Mesenchymal stem cell (in vitro differentiated cells and primary cell): ENCODE measurements at regions not wholly inside any gene's neighbourhood (a gene's known extent, or its start where the extent isn't known, plus 50 kb on each side); places are given as distances from the start of the nearest gene placed in this dataset.

Experiments used
- DNase-seq: peaks from one replicate; pipeline ENCODE4 v3.0.0-alpha.2; 2013
- H2AFZ ChIP-seq: one replicate; pipeline ENCODE4 v1.6.1; 2013; ENCODE audit warnings: low read depth, mild to moderate bottlenecking, control low read depth, inconsistent platforms, low read length, moderate library complexity
- H2AK5ac ChIP-seq: 2 replicates; pipeline ENCODE4 v1.6.1; 2013; ENCODE audit warnings: low read length, moderate library complexity, mild to moderate bottlenecking, inconsistent platforms; ENCODE audit not compliant: severe bottlenecking
- H2BK120ac ChIP-seq: one replicate; pipeline ENCODE4 v1.6.1; 2013; ENCODE audit warnings: low read depth, mild to moderate bottlenecking, inconsistent platforms, low read length, moderate library complexity
- H2BK12ac ChIP-seq, 2 experiments: one replicate each; pipeline ENCODE4 v1.6.1; 2013; ENCODE audit warnings: inconsistent platforms in 2 of 2, low read length in 2 of 2, mild to moderate bottlenecking in 2 of 2, moderate library complexity in 2 of 2, control low read depth in 1 of 2
- H2BK15ac ChIP-seq: one replicate; pipeline ENCODE4 v1.6.1; 2013; ENCODE audit warnings: mild to moderate bottlenecking, low read depth, inconsistent platforms; ENCODE audit not compliant: poor library complexity, severe bottlenecking
- H2BK5ac ChIP-seq: 2 replicates; pipeline ENCODE4 v1.6.1; 2013; ENCODE audit warnings: low read depth, mild to moderate bottlenecking, low read length, control low read depth, inconsistent platforms; ENCODE audit not compliant: poor library complexity, severe bottlenecking
- H3K14ac ChIP-seq, 2 experiments: one replicate each; pipeline ENCODE4 v1.6.1; 2013; ENCODE audit warnings: inconsistent platforms in 2 of 2, low read length in 2 of 2, control low read depth in 1 of 2, mild to moderate bottlenecking in 1 of 2, moderate library complexity in 1 of 2
- H3K18ac ChIP-seq, 2 experiments: one replicate each; pipeline ENCODE4 v1.6.1; 2013; ENCODE audit warnings: inconsistent platforms in 2 of 2, low read length in 2 of 2, control low read depth in 1 of 2, low read depth in 1 of 2, mild to moderate bottlenecking in 1 of 2
- H3K23ac ChIP-seq, 2 experiments: one replicate each; pipeline ENCODE4 v1.6.1; 2013; ENCODE audit warnings: inconsistent platforms in 2 of 2, low read length in 2 of 2, mild to moderate bottlenecking in 2 of 2, moderate library complexity in 2 of 2, control low read depth in 1 of 2
- H3K27ac ChIP-seq: 2 replicates; pipeline ENCODE4 v1.5.1; 2013; ENCODE audit warnings: mild to moderate bottlenecking, moderate library complexity, low read length, control low read depth, inconsistent platforms; ENCODE audit not compliant: poor library complexity, severe bottlenecking
- H3K27me3 ChIP-seq, 2 experiments: 2 replicates each; pipeline versions ENCODE4 v1.6.1 to v1.7.0; 2013; ENCODE audit warnings: low read length in 2 of 2, mild to moderate bottlenecking in 2 of 2, moderate library complexity in 2 of 2, control low read depth in 1 of 2, inconsistent platforms in 1 of 2; ENCODE audit not compliant: control insufficient read depth in 1 of 2, insufficient read depth in 1 of 2
- H3K36me3 ChIP-seq, 2 experiments: 2 replicates each; pipeline versions ENCODE4 v1.6.1 to v1.7.0; 2013; ENCODE audit warnings: low read length in 2 of 2, control low read depth in 1 of 2, inconsistent platforms in 1 of 2, low read depth in 1 of 2, mild to moderate bottlenecking in 1 of 2; ENCODE audit not compliant: insufficient read depth in 2 of 2, control insufficient read depth in 1 of 2
- H3K4ac ChIP-seq, 2 experiments: one replicate each; pipeline ENCODE4 v1.6.1; 2013; ENCODE audit warnings: inconsistent platforms in 2 of 2, low read length in 2 of 2, mild to moderate bottlenecking in 2 of 2, moderate library complexity in 2 of 2, control low read depth in 1 of 2, low read depth in 1 of 2
- H3K4me1 ChIP-seq: 2 replicates; pipeline ENCODE4 v1.6.1; 2013; ENCODE audit warnings: low read depth, low read length, control low read depth; ENCODE audit not compliant: control insufficient read depth, insufficient read depth
- H3K4me2 ChIP-seq: 2 replicates; pipeline ENCODE4 v1.6.1; 2013; ENCODE audit warnings: low read length, mild to moderate bottlenecking, inconsistent platforms; ENCODE audit not compliant: poor library complexity, severe bottlenecking
- H3K4me3 ChIP-seq, 2 experiments: 2 replicates each; pipeline versions ENCODE4 v1.5.1 to v1.7.0; 2013; ENCODE audit warnings: low read length in 2 of 2, mild to moderate bottlenecking in 2 of 2, control low read depth in 1 of 2, low read depth in 1 of 2; ENCODE audit not compliant: insufficient read depth in 1 of 2
- H3K79me1 ChIP-seq: replicated peaks from 2 replicates; pipeline ENCODE4 v1.6.1; 2013; ENCODE audit warnings: mild to moderate bottlenecking, control low read depth, low read length, inconsistent platforms; ENCODE audit not compliant: poor library complexity, severe bottlenecking
- H3K9ac ChIP-seq: 2 replicates; pipeline ENCODE4 v1.7.0; 2013; ENCODE audit warnings: mild to moderate bottlenecking, low read length, moderate library complexity
- H3K9me3 ChIP-seq: 2 replicates; pipeline ENCODE4 v1.7.0; 2013; ENCODE audit warnings: mild to moderate bottlenecking, low read length; ENCODE audit not compliant: control insufficient read depth
- H4K8ac ChIP-seq: one replicate; pipeline ENCODE4 v1.6.1; 2013; ENCODE audit warnings: inconsistent platforms, mild to moderate bottlenecking, low read length, moderate library complexity
- H4K91ac ChIP-seq: one replicate; pipeline ENCODE4 v1.6.1; 2013; ENCODE audit warnings: mild to moderate bottlenecking, low read length, inconsistent platforms
- WGBS: methylation state at CpG from one replicate; pipeline ENCODE4 v1.1.7; 2013; ENCODE audit warnings: mixed read lengths; 5-methylcytosine and 5-hydroxymethylcytosine counted together

DNA sequence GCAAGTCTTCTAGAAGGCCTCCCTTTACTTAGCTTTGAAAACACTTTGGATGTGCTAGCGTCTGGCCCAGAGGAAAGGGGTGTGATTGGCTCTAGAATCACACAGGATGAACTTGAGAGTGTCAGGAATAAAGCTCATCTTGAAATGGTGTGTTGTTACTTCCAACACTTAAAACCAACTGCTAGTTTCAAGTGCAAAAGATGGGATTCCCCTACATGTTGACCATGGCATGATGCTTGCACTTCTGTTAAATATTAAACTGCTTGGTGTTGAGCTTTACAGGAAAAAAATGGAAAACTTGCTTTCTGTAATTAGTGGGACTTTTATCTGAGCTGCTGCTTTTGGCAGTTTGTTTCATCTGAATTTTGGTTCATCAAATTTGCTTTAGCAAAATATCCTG, 261.1 kb downstream of the MED10 start:
- Histone ChIP-seq H2AK5ac (no peak overlapping the region), H3K4me3 (no peak overlapping the region), H3K36me3 (no peaks in the 10 kb centered on the region), H2AFZ (no peak overlapping the region), H2BK12ac (no peak overlapping the region), H3K4me2 (no peak overlapping the region), H2BK120ac (no peak overlapping the region), H4K91ac (no peak overlapping the region), H2BK15ac (no peak overlapping the region), H3K9ac (no peak overlapping the region), H3K27me3 (no peaks in the 10 kb centered on the region), H4K8ac (no peak overlapping the region), H3K4me1 (no peaks in the 10 kb centered on the region), H3K79me1 (no peaks in the 10 kb centered on the region), H3K23ac (no peak overlapping the region), H3K27ac (no peak overlapping the region), H3K14ac (no peak overlapping the region), H3K4ac (no peak overlapping the region), H2BK5ac (no peak overlapping the region), H3K9me3 (no peaks in the 10 kb centered on the region), H3K18ac (no peak overlapping the region)
- DNase-seq: no peak
- WGBS: 36% methylated on average over 1 of the region's 1 CpG

DNA sequence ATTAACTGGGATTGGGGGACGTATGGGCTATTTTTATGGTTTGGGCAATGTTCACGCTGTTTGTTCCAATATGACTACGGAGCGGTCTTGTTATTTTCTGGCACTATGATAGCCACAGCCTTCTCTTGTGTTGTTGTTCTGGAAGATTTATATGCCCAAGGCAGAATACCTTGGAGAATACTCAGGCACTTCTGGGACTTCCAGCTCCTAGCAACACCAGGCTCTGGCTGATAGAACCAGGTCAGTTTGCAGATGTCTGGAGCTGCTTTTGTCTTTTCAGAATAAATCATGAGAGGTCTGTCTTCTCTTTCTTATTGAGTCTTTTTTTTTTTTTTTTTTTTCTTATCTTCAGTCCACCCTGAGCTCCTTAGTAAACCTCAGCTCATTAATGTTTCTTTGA, 262.5 kb downstream of the MED10 start:
- Histone ChIP-seq H3K27ac (no peak overlapping the region), H3K4me3 (no peak overlapping the region), H3K9ac (no peak overlapping the region), H3K27me3 (no peaks in the 10 kb centered on the region), H2BK15ac (no peak overlapping the region), H3K9me3 (no peaks in the 10 kb centered on the region), H3K4me1 (no peaks in the 10 kb centered on the region), H3K18ac (no peak overlapping the region), H4K8ac (no peak overlapping the region), H3K4ac (no peak overlapping the region), H2BK5ac (no peak overlapping the region), H3K4me2 (no peak overlapping the region), H2BK12ac (no peak overlapping the region), H3K14ac (no peak overlapping the region), H4K91ac (no peak overlapping the region), H2AK5ac (no peak overlapping the region), H3K79me1 (no peaks in the 10 kb centered on the region), H3K36me3 (no peaks in the 10 kb centered on the region), H2AFZ (no peak overlapping the region), H2BK120ac (no peak overlapping the region), H3K23ac (no peak overlapping the region)
- 86% methylated on average over 4 of the region's 4 CpGs for WGBS
- no peak for DNase-seq

DNA sequence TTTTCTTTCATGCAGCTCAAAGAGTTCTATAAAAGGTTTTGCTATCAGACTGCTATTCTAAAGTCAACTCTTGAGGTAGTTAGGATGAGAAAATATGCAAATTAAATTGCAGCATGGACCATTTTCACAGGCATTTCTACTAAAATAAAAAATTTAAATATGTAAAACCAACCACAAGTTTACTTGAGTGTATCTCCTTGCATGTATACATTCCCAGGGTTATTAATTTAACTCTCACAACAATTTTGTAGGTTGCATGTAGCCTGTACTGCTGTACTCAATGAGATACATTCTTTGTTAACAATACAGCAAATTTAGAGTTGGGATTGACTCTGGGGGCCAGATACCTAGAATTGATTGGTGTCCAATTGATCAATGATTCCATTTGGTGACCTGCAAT, 265.8 kb downstream of the MED10 start:
- Histone ChIP-seq H2BK12ac (no peak overlapping the region), H3K9ac (no peak overlapping the region), H3K4me3 (no peak overlapping the region), H3K18ac (no peak overlapping the region), H3K36me3 (no peaks in the 10 kb centered on the region), H3K4me1 (no peaks in the 10 kb centered on the region), H3K4ac (no peak overlapping the region), H3K14ac (no peak overlapping the region), H3K27me3 (no peaks in the 10 kb centered on the region), H2AFZ (no peak overlapping the region), H4K91ac (no peak overlapping the region), H2BK120ac (no peak overlapping the region), H3K4me2 (no peak overlapping the region), H2BK5ac (no peak overlapping the region), H2BK15ac (no peak overlapping the region), H4K8ac (no peak overlapping the region), H2AK5ac (no peak overlapping the region), H3K23ac (no peak overlapping the region), H3K9me3 (no peaks in the 10 kb centered on the region), H3K79me1 (no peaks in the 10 kb centered on the region), H3K27ac (no peak overlapping the region)
- DNase-seq: no peak

DNA sequence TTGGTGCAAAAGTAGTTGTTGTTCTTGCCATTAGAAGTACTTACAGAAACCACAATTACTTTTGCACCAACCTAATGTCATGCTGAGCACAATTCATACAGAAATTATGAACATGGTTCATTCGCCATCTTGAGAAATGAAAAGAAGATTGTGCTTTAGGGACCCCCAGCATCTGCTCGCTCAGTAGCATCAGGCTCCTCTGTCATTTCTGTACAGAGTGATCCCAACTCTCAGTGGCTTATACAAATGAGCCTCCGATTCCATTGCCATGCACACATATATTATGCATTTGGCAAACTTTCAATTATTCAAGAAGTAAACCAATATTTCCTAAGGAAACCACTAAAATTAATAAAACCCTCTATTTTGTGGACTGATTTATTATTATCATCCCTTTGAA, 266.2 kb downstream of the MED10 start:
- no peaks in the 10 kb centered on the region for H3K79me1 ChIP-seq
- no peak overlapping the region for H2BK120ac ChIP-seq
- WGBS: 76% methylated on average over 3 of the region's 3 CpGs

More for the DNA sequence above, 266.2 kb downstream of the MED10 start:
- H3K36me3 ChIP-seq: no peaks in the 10 kb centered on the region
- no peak overlapping the region for H2BK12ac ChIP-seq
- no peak overlapping the region for H2AFZ ChIP-seq
- no peak overlapping the region for H3K14ac ChIP-seq
- no peaks in the 10 kb centered on the region for H3K9me3 ChIP-seq
- no peak for DNase-seq
- no peaks in the 10 kb centered on the region for H3K4me1 ChIP-seq
- no peaks in the 10 kb centered on the region for H3K27me3 ChIP-seq
- no peak overlapping the region for H3K18ac ChIP-seq
- no peak overlapping the region for H2AK5ac ChIP-seq
- H3K23ac ChIP-seq: no peak overlapping the region
- H3K9ac ChIP-seq: no peak overlapping the region
- H3K4ac ChIP-seq: no peak overlapping the region
- no peak overlapping the region for H3K27ac ChIP-seq
- no peak overlapping the region for H2BK15ac ChIP-seq
- no peak overlapping the region for H4K8ac ChIP-seq
- H3K4me2 ChIP-seq: no peak overlapping the region
- H3K4me3 ChIP-seq: no peak overlapping the region
- no peak overlapping the region for H2BK5ac ChIP-seq
- no peak overlapping the region for H4K91ac ChIP-seq
